A549 (cell line): ENCODE measurements at regions not wholly inside any gene's neighbourhood (a gene's known extent, or its start where the extent isn't known, plus 50 kb on each side); places are given as distances from the start of the nearest gene placed in this dataset.

Experiments used
- CHD2 ChIP-seq: fragments of 150-350 bp; IDR thresholded peaks from 2 replicates; pipeline ENCODE4 v1.6.1; 2014; ENCODE audit warnings: low read length; ENCODE audit not compliant: partially characterized antibody
- HOXB5 ChIP-seq: fragments of 250-450 bp; sonication (Bioruptor Pico); IDR thresholded peaks from 2 replicates; pipeline ENCODE4 v1.5.0; 2020; ENCODE audit warnings: mild to moderate bottlenecking, moderate library complexity
- JUNB ChIP-seq: fragments of >200 bp; sonication (Bioruptor Twin); formaldehyde crosslinking; IDR thresholded peaks from 2 replicates; pipeline ENCODE4 v1.6.1; 2016
- MAFK ChIP-seq: fragments of 450-650 bp; IDR thresholded peaks from 2 replicates; pipeline ENCODE4 v1.6.1; 2014; ENCODE audit not compliant: partially characterized antibody
- TF ChIP-seq, protein P1 (sequence below): fragments of >200 bp; sonication (Bioruptor Twin); formaldehyde crosslinking; IDR thresholded peaks from 3 replicates; pipeline ENCODE4 v1.5.1; 2016
- TF ChIP-seq, protein P2 (sequence below): fragments of 150-350 bp; IDR thresholded peaks from 2 replicates; pipeline ENCODE4 v1.6.1; 2014; ENCODE audit warnings: low read depth, mild to moderate bottlenecking, low read length
- TF ChIP-seq, protein P3 (sequence below): IDR thresholded peaks from 2 replicates; pipeline ENCODE4 v1.6.1; 2012

DNA sequence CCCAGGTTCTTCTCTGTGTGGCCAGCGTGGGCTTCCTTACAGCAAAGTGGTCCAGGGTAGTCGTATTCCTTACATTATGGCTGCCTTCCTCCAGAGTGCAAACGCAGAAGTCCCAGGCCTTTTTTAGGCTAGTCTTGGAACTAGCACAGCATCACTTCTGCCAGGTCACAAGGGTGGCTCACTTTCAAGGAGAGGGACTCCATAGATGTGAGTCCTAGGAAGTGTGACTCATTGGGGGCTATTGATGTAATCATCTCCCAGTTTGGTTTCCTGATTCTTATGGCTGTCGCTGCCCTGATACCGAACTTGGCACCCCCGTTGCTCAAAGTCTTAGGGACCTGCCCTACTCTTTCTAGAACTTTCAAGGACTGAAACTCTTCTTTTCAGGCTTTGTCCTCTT, 140.0 kb downstream of the DCK start:
- TF ChIP-seq HOXB5 (CRISPR knock-in tag) = no peak
- TF ChIP-seq, protein P1, sequence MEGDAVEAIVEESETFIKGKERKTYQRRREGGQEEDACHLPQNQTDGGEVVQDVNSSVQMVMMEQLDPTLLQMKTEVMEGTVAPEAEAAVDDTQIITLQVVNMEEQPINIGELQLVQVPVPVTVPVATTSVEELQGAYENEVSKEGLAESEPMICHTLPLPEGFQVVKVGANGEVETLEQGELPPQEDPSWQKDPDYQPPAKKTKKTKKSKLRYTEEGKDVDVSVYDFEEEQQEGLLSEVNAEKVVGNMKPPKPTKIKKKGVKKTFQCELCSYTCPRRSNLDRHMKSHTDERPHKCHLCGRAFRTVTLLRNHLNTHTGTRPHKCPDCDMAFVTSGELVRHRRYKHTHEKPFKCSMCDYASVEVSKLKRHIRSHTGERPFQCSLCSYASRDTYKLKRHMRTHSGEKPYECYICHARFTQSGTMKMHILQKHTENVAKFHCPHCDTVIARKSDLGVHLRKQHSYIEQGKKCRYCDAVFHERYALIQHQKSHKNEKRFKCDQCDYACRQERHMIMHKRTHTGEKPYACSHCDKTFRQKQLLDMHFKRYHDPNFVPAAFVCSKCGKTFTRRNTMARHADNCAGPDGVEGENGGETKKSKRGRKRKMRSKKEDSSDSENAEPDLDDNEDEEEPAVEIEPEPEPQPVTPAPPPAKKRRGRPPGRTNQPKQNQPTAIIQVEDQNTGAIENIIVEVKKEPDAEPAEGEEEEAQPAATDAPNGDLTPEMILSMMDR = no peak
- TF ChIP-seq MAFK = no peak
- TF ChIP-seq, protein P2, sequence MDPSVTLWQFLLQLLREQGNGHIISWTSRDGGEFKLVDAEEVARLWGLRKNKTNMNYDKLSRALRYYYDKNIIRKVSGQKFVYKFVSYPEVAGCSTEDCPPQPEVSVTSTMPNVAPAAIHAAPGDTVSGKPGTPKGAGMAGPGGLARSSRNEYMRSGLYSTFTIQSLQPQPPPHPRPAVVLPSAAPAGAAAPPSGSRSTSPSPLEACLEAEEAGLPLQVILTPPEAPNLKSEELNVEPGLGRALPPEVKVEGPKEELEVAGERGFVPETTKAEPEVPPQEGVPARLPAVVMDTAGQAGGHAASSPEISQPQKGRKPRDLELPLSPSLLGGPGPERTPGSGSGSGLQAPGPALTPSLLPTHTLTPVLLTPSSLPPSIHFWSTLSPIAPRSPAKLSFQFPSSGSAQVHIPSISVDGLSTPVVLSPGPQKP = no peak
- TF ChIP-seq CHD2 = no peak
- TF ChIP-seq JUNB = no peak
- TF ChIP-seq, protein P3, sequence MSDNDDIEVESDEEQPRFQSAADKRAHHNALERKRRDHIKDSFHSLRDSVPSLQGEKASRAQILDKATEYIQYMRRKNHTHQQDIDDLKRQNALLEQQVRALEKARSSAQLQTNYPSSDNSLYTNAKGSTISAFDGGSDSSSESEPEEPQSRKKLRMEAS = no peak
